ENCODE measurements at regions not wholly inside any gene's neighbourhood (a gene's known extent, or its start where the extent isn't known, plus 50 kb on each side); places are given as distances from the start of the nearest gene placed in this dataset.
"Not testable (repeated sequence)": the region's sequence is repeated elsewhere in the genome, so short reads cannot be mapped to it uniquely, and the experiment has no call there.

DNA sequence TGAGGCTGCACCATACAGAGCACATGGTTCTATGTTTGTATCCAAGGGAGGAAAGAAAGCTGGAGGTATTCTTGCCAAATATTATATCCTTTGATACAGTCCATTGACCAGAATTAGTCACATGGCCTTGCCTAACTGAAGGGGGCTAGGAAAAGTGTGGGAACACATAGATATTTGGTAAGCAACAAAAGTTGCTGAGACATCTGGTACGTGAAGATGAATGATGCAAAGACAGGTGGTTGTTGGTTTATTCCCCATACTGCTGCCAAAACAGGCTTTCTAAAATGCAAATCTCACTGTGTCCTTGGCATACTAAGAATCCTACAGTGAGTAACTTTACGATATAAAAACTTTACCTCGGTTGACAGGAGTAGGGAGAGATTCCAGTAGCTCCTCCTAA lies 162.2 kb downstream of the VGLL3 start:
- H3K4me3 Mint-ChIP-seq, result no peak overlapping the region
- no peaks in the 10 kb centered on the region for H3K9me3 Mint-ChIP-seq
- DNase-seq, result no peak
- H3K27me3 Mint-ChIP-seq (ENCODE audit: low read depth, poor library complexity), result peaks cover 3% of the 10 kb centered on the region
- H3K4me1 Mint-ChIP-seq, result no peaks in the 10 kb centered on the region
- H3K27ac Mint-ChIP-seq, result no peak overlapping the region
- TF ChIP-seq, protein P1, sequence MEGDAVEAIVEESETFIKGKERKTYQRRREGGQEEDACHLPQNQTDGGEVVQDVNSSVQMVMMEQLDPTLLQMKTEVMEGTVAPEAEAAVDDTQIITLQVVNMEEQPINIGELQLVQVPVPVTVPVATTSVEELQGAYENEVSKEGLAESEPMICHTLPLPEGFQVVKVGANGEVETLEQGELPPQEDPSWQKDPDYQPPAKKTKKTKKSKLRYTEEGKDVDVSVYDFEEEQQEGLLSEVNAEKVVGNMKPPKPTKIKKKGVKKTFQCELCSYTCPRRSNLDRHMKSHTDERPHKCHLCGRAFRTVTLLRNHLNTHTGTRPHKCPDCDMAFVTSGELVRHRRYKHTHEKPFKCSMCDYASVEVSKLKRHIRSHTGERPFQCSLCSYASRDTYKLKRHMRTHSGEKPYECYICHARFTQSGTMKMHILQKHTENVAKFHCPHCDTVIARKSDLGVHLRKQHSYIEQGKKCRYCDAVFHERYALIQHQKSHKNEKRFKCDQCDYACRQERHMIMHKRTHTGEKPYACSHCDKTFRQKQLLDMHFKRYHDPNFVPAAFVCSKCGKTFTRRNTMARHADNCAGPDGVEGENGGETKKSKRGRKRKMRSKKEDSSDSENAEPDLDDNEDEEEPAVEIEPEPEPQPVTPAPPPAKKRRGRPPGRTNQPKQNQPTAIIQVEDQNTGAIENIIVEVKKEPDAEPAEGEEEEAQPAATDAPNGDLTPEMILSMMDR (IDR thresholded peaks at IDR 0.05), result no peak
- H3K36me3 Mint-ChIP-seq (ENCODE audit: low read depth), result no peaks in the 10 kb centered on the region

DNA sequence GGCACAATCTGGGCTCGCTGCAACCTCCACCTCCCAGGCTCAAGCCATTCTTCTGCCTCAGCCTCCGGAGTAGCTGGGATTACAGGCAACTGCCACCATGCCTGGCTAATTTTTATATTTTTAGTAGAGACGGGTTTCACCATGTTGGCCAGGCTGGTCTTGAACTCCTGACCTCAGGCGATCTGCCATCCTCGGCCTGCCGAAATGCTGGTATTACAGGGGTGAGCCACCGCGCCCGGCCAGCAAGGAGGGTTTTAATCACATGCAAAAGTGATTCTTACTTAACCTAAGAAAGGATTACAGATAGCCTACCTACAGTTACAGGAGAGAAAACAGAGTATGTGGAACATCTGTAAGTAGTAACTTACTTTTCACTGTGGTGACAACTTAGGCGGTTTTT lies 163.4 kb downstream of the VGLL3 start:
- H3K27me3 Mint-ChIP-seq (ENCODE audit: low read depth, poor library complexity); H3K27ac Mint-ChIP-seq; H3K9me3 Mint-ChIP-seq; H3K4me3 Mint-ChIP-seq; DNase-seq; H3K4me1 Mint-ChIP-seq; H3K36me3 Mint-ChIP-seq (ENCODE audit: low read depth): not testable (repeated sequence)

DNA sequence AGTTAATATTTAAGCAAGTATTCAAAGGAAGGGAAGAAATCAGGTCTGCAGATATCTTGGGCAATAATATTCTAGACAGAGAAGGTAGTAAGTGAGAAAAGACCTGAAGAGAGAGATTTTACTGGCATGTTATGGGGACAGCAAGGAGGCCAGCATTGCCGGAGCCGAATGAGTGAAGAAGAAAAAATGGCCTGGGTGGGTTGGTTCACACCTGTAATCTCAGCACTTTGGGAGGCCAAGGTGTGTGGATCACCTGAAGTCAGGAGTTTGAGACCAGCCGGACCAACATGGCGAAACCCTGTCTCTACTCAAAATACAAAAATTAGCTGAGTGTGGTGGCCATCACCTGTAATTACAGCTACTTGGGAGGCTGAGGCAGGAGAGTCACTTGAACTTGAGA lies 164.7 kb downstream of the VGLL3 start:
- H3K4me3 Mint-ChIP-seq, result no peak overlapping the region

DNA sequence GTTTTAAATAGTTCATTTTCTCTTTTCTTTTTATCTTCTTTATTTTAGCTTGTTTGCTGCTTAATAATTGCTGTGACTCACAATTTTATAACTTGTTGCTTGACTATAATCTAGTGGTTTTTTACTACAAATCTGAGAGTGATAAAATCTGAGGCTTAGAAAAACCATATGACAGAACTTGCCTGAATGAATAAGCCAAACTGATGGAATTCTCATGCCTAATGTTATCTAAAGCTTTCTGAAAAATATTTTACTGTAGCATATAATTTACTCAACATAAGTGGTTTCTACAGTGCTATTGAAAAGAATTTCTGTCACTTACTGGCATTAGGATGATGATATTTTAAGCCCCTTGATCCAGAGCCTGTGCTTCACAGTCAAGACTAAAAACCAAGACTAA lies 175.1 kb downstream of the VGLL3 start:
- Mint-ChIP-seq H3K27me3 (ENCODE audit: low read depth, poor library complexity) (no peaks in the 10 kb centered on the region), H3K4me3 (no peak overlapping the region), H3K9me3 (no peaks in the 10 kb centered on the region), H3K27ac (no peak overlapping the region), H3K4me1 (no peaks in the 10 kb centered on the region), H3K36me3 (ENCODE audit: low read depth) (no peaks in the 10 kb centered on the region)
- TF ChIP-seq, protein P1 (IDR thresholded peaks at IDR 0.05), result no peak
- no peak for DNase-seq

More for the DNA sequence above, 164.7 kb downstream of the VGLL3 start:
- Mint-ChIP-seq H3K27me3 (ENCODE audit: low read depth, poor library complexity) (no peaks in the 10 kb centered on the region), H3K4me1 (no peaks in the 10 kb centered on the region), H3K27ac (no peak overlapping the region), H3K36me3 (ENCODE audit: low read depth) (no peaks in the 10 kb centered on the region), H3K9me3 (no peaks in the 10 kb centered on the region)
- TF ChIP-seq, protein P1 (IDR thresholded peaks at IDR 0.05), result no peak
- DNase-seq, result no peak

DNA sequence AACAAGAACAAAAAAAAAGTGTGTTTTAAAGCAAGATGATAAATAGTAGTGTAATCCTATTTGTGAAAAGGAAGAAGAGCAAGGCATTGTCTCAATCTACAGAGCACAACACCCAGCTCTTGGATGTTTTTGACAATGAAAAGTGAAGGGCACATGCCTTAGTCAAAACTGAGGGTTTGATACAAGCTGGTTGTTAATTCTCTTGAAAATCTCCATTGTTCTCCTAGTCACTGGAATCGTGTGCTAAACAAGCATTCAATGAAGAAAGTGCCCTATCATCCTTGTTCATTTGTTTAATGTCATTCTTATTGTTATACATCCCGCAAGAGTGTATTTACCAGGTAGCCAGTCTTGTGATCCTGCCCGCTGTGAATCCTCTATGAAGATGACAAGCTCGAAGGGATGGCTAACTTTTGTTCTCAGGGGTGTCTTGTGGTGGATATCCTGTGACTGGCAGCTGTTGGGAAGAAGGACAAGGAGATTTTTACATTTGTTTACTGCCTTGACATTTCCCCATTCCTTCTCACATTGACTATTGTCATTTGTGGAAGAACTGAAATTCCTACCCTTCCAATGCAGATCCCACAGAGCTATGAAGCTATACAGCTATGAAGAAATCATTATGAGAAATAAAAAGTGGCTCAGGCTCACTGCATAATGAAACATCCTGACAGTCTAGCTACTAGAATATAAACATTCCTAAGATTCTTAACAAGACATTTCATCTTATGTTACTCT lies 175.9 kb downstream of the VGLL3 start:
- H3K9me3 Mint-ChIP-seq, result no peaks in the 10 kb centered on the region
- no peak overlapping the region for H3K4me3 Mint-ChIP-seq
- no peaks in the 10 kb centered on the region for H3K27me3 Mint-ChIP-seq (ENCODE audit: low read depth, poor library complexity)
- TF ChIP-seq, protein P1 (IDR thresholded peaks at IDR 0.05), result no peak
- H3K4me1 Mint-ChIP-seq, result no peaks in the 10 kb centered on the region
- no peak overlapping the region for H3K27ac Mint-ChIP-seq
- no peak for DNase-seq
- no peaks in the 10 kb centered on the region for H3K36me3 Mint-ChIP-seq (ENCODE audit: low read depth)

DNA sequence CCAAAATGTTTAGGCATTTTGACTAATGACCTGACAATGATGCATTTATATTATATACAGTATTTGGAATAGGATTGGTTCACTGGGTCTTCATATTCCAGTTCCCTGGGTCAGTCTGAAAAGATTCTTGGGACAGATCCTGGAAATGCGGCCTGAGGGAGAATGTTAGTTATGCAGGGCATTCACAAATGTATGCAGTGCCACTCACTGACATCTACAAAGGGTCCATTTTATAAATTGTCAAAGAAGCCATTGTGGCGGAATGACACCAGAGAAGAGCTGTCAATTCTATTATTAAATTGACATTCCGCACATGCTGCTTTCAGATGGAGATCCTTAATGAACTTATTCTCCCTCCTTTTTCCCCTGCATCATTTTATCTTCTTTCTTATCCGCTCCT lies 176.6 kb downstream of the VGLL3 start:
- H3K4me3 Mint-ChIP-seq, result no peak overlapping the region
- TF ChIP-seq, protein P1 (IDR thresholded peaks at IDR 0.05), result no peak
- DNase-seq, result no peak
- no peaks in the 10 kb centered on the region for H3K27me3 Mint-ChIP-seq (ENCODE audit: low read depth, poor library complexity)
- no peak overlapping the region for H3K27ac Mint-ChIP-seq
- no peaks in the 10 kb centered on the region for H3K9me3 Mint-ChIP-seq
- H3K36me3 Mint-ChIP-seq (ENCODE audit: low read depth), result no peaks in the 10 kb centered on the region
- H3K4me1 Mint-ChIP-seq, result no peaks in the 10 kb centered on the region
